ENCODE measurements at regions not wholly inside any gene's neighbourhood (a gene's known extent, or its start where the extent isn't known, plus 50 kb on each side); places are given as distances from the start of the nearest gene placed in this dataset.

DNA sequence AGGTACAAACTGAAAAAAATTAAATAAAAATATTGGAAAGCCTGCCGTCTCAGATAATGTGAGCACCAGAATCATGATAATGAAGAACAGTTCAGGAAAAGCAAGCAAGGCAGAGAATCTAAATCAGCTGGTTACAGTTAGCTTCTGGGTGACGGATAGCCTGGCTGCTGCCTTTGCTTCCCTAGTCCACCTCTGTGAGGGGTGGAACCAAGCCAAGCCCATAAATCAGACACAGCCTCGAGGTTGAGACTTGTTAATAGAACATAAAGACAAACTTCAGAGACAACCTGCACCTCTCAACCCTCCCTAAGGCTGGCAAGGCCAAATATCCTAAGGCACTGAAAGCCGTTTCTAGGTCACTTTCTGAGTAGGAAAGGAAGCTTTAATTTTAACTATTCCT, 334.7 kb upstream of the SLC39A10 start:
- TF ChIP-seq, protein P1, sequence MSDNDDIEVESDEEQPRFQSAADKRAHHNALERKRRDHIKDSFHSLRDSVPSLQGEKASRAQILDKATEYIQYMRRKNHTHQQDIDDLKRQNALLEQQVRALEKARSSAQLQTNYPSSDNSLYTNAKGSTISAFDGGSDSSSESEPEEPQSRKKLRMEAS (CRISPR knock-in tag; IDR thresholded peaks at IDR 0.05) = no peak
- no peak for TF ChIP-seq NR2C2 (CRISPR knock-in tag; IDR thresholded peaks at IDR 0.05)
- TF ChIP-seq, protein P2, sequence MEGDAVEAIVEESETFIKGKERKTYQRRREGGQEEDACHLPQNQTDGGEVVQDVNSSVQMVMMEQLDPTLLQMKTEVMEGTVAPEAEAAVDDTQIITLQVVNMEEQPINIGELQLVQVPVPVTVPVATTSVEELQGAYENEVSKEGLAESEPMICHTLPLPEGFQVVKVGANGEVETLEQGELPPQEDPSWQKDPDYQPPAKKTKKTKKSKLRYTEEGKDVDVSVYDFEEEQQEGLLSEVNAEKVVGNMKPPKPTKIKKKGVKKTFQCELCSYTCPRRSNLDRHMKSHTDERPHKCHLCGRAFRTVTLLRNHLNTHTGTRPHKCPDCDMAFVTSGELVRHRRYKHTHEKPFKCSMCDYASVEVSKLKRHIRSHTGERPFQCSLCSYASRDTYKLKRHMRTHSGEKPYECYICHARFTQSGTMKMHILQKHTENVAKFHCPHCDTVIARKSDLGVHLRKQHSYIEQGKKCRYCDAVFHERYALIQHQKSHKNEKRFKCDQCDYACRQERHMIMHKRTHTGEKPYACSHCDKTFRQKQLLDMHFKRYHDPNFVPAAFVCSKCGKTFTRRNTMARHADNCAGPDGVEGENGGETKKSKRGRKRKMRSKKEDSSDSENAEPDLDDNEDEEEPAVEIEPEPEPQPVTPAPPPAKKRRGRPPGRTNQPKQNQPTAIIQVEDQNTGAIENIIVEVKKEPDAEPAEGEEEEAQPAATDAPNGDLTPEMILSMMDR (IDR thresholded peaks at IDR 0.05) = no peak

Data from WTC11 (cell line).